Colonic mucosa (tissue), 4 donors: ENCODE measurements at regions not wholly inside any gene's neighbourhood (a gene's known extent, or its start where the extent isn't known, plus 50 kb on each side); places are given as distances from the start of the nearest gene placed in this dataset.

Source experiments
- DNase-seq: peaks from one replicate; pipeline ENCODE4 v3.0.0-alpha.2; 2020
- H3K27ac ChIP-seq: fragments of 200-600 bp; one replicate; pipeline ENCODE4 v1.8.0; 2021
- H3K27me3 ChIP-seq: fragments of 200-600 bp; one replicate; pipeline ENCODE4 v1.8.0; 2021
- H3K36me3 ChIP-seq: fragments of 200-600 bp; one replicate; pipeline ENCODE4 v1.8.0; 2021
- H3K4me1 ChIP-seq: fragments of 200-600 bp; one replicate; pipeline ENCODE4 v1.8.0; 2021; ENCODE audit warnings: mild to moderate bottlenecking
- H3K4me3 ChIP-seq: fragments of 200-600 bp; one replicate; pipeline ENCODE4 v1.8.0; 2021
- H3K9ac ChIP-seq, 2 donors: one replicate each; pipeline ENCODE4 v1.7.0; 2013; ENCODE audit warnings: control low read depth in 2 of 2, low read depth in 2 of 2, low read length in 2 of 2
- H3K9me3 ChIP-seq: fragments of 200-600 bp; one replicate; pipeline ENCODE4 v1.8.0; 2021
- CTCF ChIP-seq: fragments of 200-600 bp; IDR thresholded peaks from one replicate; pipeline ENCODE4 v1.8.0; 2022; ENCODE audit warnings: antibody characterized with exemption, mild to moderate bottlenecking
- intact Hi-C: fragments of 100-400 bp; cut with DNase I; formaldehyde crosslinking; loops from one replicate; pipeline ENCODE4 v1.14.1; 2022
- donor health status: healthy.
- donor health status: DM: no; HTN: no; CAD: no.
- donor health status: DM: no; HTN: no; CAD: no.

- Histone ChIP-seq H3K36me3 (no peaks in the 10 kb centered on the region), H3K4me3 (no peak overlapping the region), H3K9ac (no peak overlapping the region), H3K9me3 (no peaks in the 10 kb centered on the region), H3K27ac (no peak overlapping the region), H3K4me1 (no peaks in the 10 kb centered on the region), H3K27me3 (no peaks in the 10 kb centered on the region)
- intact Hi-C loops: no loop called here
- no peak for TF ChIP-seq CTCF
- no peak for DNase-seq
These were observed 144.4 kb upstream of the NR4A3 start for GRCh38 chr9:99677281-99677680.

GRCh38 chr9:99678566-99678965 is 143.1 kb upstream of the NR4A3 start:
- no peak for DNase-seq
- H3K36me3 ChIP-seq: no peaks in the 10 kb centered on the region
- H3K4me3 ChIP-seq: no peak overlapping the region
- no peaks in the 10 kb centered on the region for H3K4me1 ChIP-seq
- intact Hi-C loops: no loop called here
- H3K27ac ChIP-seq: no peak overlapping the region
- no peaks in the 10 kb centered on the region for H3K27me3 ChIP-seq
- H3K9me3 ChIP-seq: no peaks in the 10 kb centered on the region
- TF ChIP-seq CTCF: no peak
- H3K9ac ChIP-seq: no peak overlapping the region

GRCh38 chr9:99680191-99680590 is 141.5 kb upstream of the NR4A3 start:
- H3K36me3 ChIP-seq: no peaks in the 10 kb centered on the region
- DNase-seq: no peak
- intact Hi-C loops: no loop called here
- no peak overlapping the region for H3K27ac ChIP-seq
- no peak overlapping the region for H3K9ac ChIP-seq
- H3K27me3 ChIP-seq: no peaks in the 10 kb centered on the region
- H3K9me3 ChIP-seq: no peaks in the 10 kb centered on the region
- no peaks in the 10 kb centered on the region for H3K4me1 ChIP-seq
- H3K4me3 ChIP-seq: no peak overlapping the region
- no peak for TF ChIP-seq CTCF

- no peak overlapping the region for H3K4me3 ChIP-seq
- H3K9me3 ChIP-seq: no peaks in the 10 kb centered on the region
- H3K9ac ChIP-seq: no peak overlapping the region
- TF ChIP-seq CTCF: no peak
- H3K27ac ChIP-seq: no peak overlapping the region
- no peaks in the 10 kb centered on the region for H3K4me1 ChIP-seq
- H3K36me3 ChIP-seq: no peaks in the 10 kb centered on the region
- no peaks in the 10 kb centered on the region for H3K27me3 ChIP-seq
- DNase-seq: no peak
- intact Hi-C loops: no loop called here
These were observed 140.6 kb upstream of the NR4A3 start for GRCh38 chr9:99681113-99681512.

- intact Hi-C loops: no loop called here
- Histone ChIP-seq H3K9ac (no peak overlapping the region), H3K36me3 (no peaks in the 10 kb centered on the region), H3K4me1 (no peaks in the 10 kb centered on the region), H3K27ac (no peak overlapping the region), H3K9me3 (no peaks in the 10 kb centered on the region), H3K27me3 (no peaks in the 10 kb centered on the region), H3K4me3 (no peak overlapping the region)
- no peak for DNase-seq
- no peak for TF ChIP-seq CTCF
These were observed 139.3 kb upstream of the NR4A3 start for GRCh38 chr9:99682378-99682777.

GRCh38 chr9:99682870-99683269 is 138.8 kb upstream of the NR4A3 start:
- Histone ChIP-seq H3K27me3 (no peaks in the 10 kb centered on the region), H3K36me3 (no peaks in the 10 kb centered on the region), H3K4me1 (no peaks in the 10 kb centered on the region), H3K9ac (no peak overlapping the region), H3K27ac (no peak overlapping the region), H3K4me3 (no peak overlapping the region), H3K9me3 (no peaks in the 10 kb centered on the region)
- intact Hi-C loops: no loop called here
- no peak for TF ChIP-seq CTCF
- DNase-seq: no peak
